Effector memory CD4-positive, alpha-beta T cell (primary cell): ENCODE measurements at regions not wholly inside any gene's neighbourhood (a gene's known extent, or its start where the extent isn't known, plus 50 kb on each side); places are given as distances from the start of the nearest gene placed in this dataset.

Experiments
- DNase-seq, 3 donors: peaks; one replicate each; pipeline ENCODE4 v3.0.0-alpha.2; 2020
- H3K27ac ChIP-seq: 2 replicates; pipeline ENCODE4 v1.7.0; 2013; ENCODE audit warnings: mild to moderate bottlenecking, low read length, moderate library complexity; ENCODE audit not compliant: insufficient read depth, poor library complexity, severe bottlenecking
- H3K27me3 ChIP-seq: replicated peaks from 2 replicates; pipeline ENCODE4 v1.7.0; 2013; ENCODE audit warnings: mild to moderate bottlenecking, low read length; ENCODE audit not compliant: insufficient read depth, control insufficient read depth, poor library complexity, severe bottlenecking
- H3K36me3 ChIP-seq: 2 replicates; pipeline ENCODE4 v1.7.0; 2013; ENCODE audit warnings: mild to moderate bottlenecking, low read length, moderate library complexity; ENCODE audit not compliant: control insufficient read depth, insufficient read depth
- H3K4me1 ChIP-seq: 2 replicates; pipeline ENCODE4 v1.7.0; 2013; ENCODE audit warnings: low read length, mild to moderate bottlenecking; ENCODE audit not compliant: control insufficient read depth, insufficient read depth, poor library complexity, severe bottlenecking
- H3K4me3 ChIP-seq: 2 replicates; pipeline ENCODE4 v1.7.0; 2013; ENCODE audit warnings: low read length, low read depth, mild to moderate bottlenecking; ENCODE audit not compliant: insufficient read depth, poor library complexity, severe bottlenecking
- H3K9me3 ChIP-seq: 2 replicates; pipeline ENCODE4 v1.7.0; 2013; ENCODE audit warnings: mild to moderate bottlenecking, low read length, moderate library complexity; ENCODE audit not compliant: control insufficient read depth

DNA sequence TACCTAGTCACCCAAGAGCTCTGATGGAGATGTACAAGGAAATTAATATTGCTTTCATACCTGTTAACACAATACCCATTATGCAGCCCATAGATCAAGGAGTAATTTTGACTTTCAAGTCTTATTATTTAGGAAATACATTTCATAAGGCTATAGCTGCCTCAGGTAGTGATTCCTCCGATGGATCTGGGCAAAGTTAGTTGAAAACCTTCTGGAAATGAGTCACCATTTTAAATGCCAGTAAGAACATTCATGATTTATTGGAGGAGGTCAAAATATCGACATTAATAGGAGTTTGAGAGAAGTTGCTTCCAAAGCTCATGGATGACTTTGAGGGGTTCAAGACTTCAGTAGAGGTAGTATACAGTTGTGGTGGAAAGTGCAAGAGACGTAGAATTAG is 931.4 kb upstream of the ACVR2A start:
- Histone ChIP-seq H3K27me3 (no peaks in the 10 kb centered on the region), H3K27ac (no peak overlapping the region), H3K4me3 (no peak overlapping the region), H3K36me3 (no peaks in the 10 kb centered on the region), H3K4me1 (no peaks in the 10 kb centered on the region), H3K9me3 (no peaks in the 10 kb centered on the region)
- DNase-seq: no peak

DNA sequence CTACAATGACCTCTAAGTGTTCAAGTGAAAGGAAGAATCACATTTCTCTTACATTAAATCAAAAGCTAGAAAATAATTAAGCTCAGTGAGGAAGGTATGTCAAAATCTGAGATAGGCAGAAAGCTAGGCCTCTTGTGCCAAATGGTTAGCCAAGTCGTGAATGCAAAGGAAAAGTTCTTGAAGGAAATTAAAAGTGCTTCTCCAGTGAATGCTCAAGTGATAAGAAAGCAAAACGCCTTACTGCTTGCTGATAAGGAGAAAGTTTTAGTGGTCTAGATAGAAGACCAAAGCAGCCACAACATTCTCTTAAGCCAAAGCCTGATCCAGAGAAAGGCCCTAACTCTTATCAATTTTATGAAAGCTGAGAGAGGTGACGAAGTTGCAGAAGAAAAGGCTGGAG is 932.3 kb upstream of the ACVR2A start:
- H3K9me3 ChIP-seq: no peaks in the 10 kb centered on the region
- no peak overlapping the region for H3K27ac ChIP-seq
- no peaks in the 10 kb centered on the region for H3K36me3 ChIP-seq
- H3K4me1 ChIP-seq: no peaks in the 10 kb centered on the region
- no peak overlapping the region for H3K4me3 ChIP-seq
- H3K27me3 ChIP-seq: no peaks in the 10 kb centered on the region
- DNase-seq: no peak

DNA sequence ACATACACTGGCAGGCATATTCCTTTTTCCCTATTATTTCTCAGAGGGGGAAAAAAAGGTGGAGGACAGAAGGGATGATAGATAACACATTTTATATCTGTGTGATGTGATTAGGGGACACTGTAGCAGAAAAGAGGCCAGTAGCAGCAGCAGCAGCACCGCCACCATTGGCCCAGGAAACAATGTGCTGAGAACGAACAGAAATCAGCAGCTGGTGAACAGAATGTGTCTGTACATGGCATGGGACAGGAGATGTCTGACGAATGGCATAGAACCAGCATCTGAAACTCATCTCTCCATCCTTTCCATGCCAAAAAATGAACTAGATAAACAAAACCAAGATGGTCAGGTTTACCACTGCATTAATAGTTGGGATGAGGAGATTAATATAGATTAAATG is 936.1 kb upstream of the ACVR2A start:
- no peaks in the 10 kb centered on the region for H3K4me1 ChIP-seq
- no peaks in the 10 kb centered on the region for H3K9me3 ChIP-seq

DNA sequence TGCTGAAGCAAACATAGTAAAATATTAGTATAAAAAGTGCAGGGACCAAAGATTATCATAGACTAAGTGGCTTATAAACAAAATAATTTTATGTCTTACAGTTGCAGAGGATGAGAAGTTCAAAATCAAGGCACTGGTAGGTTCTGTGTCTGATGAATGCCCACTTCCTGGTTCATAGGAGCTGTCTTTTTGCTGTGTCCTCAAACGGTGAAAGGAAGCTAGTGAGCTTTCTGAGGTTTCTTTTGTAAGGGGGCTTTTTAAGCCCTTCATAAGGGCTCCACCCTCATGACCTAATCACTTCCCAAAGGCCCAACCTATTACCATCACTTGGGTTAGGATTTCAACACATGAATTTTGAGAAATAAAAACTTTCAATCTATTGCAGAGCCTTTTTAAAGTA is 946.7 kb upstream of the ACVR2A start:
- no peaks in the 10 kb centered on the region for H3K9me3 ChIP-seq

More for the DNA sequence above, 936.1 kb upstream of the ACVR2A start:
- H3K27me3 ChIP-seq: no peaks in the 10 kb centered on the region
- H3K4me3 ChIP-seq: no peak overlapping the region
- no peaks in the 10 kb centered on the region for H3K36me3 ChIP-seq
- no peak overlapping the region for H3K27ac ChIP-seq
- DNase-seq: no peak

DNA sequence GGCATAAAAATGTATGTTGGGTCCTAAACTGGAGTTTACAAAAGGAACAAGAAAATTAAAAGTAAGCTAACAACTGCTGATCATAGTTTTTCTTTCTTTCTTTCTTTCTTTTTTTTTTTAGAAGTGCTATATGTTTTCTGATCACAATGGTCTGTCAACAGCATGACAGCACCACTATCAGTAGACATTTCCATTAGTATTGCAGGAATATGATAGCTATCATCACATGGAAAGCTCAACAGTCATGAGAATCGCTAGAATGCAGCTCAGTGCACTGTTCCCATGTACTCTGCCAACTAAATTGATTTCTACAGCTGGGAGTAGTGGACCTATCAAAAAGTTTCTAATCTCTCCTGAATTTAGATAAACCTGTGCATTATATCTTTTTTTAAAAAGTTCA is 950.3 kb upstream of the ACVR2A start:
- Histone ChIP-seq H3K27ac (no peak overlapping the region), H3K9me3 (no peaks in the 10 kb centered on the region), H3K4me3 (no peak overlapping the region), H3K36me3 (no peaks in the 10 kb centered on the region), H3K4me1 (no peaks in the 10 kb centered on the region), H3K27me3 (no peaks in the 10 kb centered on the region)
- no peak for DNase-seq

More for the DNA sequence above, 946.7 kb upstream of the ACVR2A start:
- no peak overlapping the region for H3K4me3 ChIP-seq
- no peaks in the 10 kb centered on the region for H3K36me3 ChIP-seq
- no peak overlapping the region for H3K27ac ChIP-seq
- DNase-seq: no peak
- H3K4me1 ChIP-seq: no peaks in the 10 kb centered on the region
- H3K27me3 ChIP-seq: no peaks in the 10 kb centered on the region

DNA sequence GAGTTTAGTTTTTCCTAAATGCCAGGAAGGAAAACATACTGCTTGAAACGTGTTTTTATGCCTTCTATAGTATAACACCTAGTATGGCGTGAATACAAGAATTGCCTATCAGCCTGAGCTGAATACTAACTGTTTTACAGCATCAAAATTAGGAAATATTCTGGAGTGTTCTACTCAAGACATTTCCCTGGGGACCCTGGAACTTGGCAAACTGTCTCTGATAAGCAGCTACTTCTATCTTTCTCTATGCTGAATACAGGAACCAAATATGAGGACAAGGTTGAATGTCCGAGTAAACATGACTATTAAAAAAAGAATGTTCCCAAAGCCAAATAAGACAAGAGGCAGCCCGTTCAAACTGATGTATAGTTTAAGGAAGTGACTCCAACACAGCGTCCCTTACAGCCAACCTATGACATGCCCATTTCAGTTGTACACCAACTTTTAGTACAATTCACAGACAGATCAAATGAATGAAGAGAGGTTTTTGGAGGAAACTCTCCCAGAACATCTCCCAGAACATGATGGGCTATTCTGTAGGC is 951.3 kb upstream of the ACVR2A start:
- no peaks in the 10 kb centered on the region for H3K36me3 ChIP-seq
- no peak for DNase-seq
- H3K27me3 ChIP-seq: no peaks in the 10 kb centered on the region
- no peaks in the 10 kb centered on the region for H3K4me1 ChIP-seq
- no peaks in the 10 kb centered on the region for H3K9me3 ChIP-seq
- no peak overlapping the region for H3K4me3 ChIP-seq
- H3K27ac ChIP-seq: no peak overlapping the region

DNA sequence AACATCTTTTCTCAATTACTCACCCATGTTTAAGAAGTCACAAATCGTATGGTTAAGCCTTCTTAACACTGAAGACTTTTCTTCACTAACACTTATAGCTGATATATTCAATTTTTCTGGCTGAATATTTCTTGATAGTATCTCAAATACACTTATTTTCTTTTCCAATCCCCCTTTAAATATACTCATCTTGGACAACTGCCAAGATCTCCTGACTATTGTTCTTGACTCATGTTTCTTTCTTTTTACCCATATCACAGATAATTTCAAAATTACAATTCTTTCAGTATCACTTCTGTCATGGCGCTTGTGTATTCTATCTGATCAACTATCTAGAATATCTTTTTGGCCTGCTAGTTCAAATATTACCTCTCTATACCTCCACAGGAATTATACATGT is 954.3 kb upstream of the ACVR2A start:
- H3K27me3 ChIP-seq: no peaks in the 10 kb centered on the region
- H3K36me3 ChIP-seq: no peaks in the 10 kb centered on the region
- no peaks in the 10 kb centered on the region for H3K4me1 ChIP-seq
- no peak for DNase-seq
- H3K27ac ChIP-seq: no peak overlapping the region
- no peak overlapping the region for H3K4me3 ChIP-seq
- no peaks in the 10 kb centered on the region for H3K9me3 ChIP-seq

DNA sequence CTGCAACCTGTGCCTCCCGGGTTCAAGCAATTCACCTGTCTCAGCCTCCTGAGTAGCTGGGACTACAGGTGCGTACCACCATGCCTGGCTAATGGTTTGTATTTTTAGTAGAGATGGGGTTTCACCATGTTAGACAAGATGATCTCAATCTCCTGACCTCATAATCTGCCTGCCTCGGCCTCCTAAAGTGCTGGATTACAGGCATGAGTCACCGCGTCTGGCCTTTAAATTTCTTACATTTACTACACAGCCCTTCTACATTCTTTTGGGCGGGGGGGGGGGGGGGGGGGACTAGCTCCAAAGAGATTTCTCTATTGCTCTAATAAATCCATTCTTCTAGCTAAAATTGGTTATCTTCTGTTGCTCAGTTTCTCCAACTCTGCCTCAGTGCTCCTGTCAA is 964.9 kb upstream of the ACVR2A start:
- DNase-seq: no peak
- no peak overlapping the region for H3K27ac ChIP-seq
- H3K4me1 ChIP-seq: no peaks in the 10 kb centered on the region
- no peak overlapping the region for H3K4me3 ChIP-seq
- H3K36me3 ChIP-seq: no peaks in the 10 kb centered on the region
- H3K27me3 ChIP-seq: no peaks in the 10 kb centered on the region
- no peaks in the 10 kb centered on the region for H3K9me3 ChIP-seq

DNA sequence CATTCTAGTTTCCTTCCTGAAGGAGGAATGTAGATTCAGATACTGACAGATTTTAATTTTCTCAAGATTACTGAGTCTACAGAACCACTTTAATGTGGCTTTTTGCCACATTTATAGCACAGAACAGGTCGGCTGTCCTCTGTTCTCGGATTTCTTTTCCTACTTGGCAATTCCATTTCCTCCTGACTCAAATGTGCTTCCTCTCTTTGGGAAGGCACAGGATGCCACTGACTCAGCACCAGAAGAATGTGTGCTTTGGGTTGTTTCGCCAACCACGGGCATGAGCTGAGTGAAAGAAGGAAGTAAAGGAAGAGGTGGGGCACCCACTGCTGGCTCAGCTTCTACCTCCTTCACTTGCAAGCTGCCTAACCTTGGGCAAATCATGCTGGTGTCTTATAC is 970.6 kb upstream of the ACVR2A start:
- Histone ChIP-seq H3K9me3 (no peaks in the 10 kb centered on the region), H3K4me3 (no peak overlapping the region), H3K36me3 (no peaks in the 10 kb centered on the region), H3K4me1 (no peaks in the 10 kb centered on the region), H3K27me3 (no peaks in the 10 kb centered on the region), H3K27ac (no peak overlapping the region)
- no peak for DNase-seq

DNA sequence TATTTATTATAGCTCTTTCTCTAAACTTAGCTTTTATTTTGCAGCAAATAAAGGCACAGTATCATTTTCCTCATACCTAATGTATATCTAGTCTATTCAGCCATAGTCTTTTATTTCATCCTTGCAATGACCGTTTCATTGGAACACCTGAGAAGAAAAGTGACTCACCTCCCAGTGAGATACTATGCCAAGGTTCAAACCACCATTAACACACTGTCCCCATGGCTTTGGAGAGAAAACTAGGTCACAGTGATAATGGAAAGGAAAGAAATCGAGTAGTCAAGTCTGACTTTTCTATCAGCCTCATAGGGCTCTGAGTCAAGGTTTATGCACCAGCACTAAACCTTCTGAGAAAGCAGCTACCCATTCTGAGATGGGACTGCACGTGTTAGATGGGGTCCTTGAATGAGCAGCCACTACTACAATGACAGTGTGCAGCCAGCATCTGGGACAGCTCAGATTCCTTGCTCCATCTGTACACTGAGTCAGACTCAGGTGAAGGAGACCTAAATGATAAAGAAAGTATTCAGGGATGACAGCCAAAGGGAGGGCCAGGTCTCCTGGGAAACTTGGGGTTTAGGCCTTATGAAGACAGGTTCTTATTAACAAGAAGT is 971.1 kb upstream of the ACVR2A start:
- H3K4me3 ChIP-seq: no peak overlapping the region
- H3K4me1 ChIP-seq: no peaks in the 10 kb centered on the region
- H3K9me3 ChIP-seq: no peaks in the 10 kb centered on the region
- H3K36me3 ChIP-seq: no peaks in the 10 kb centered on the region
- H3K27me3 ChIP-seq: no peaks in the 10 kb centered on the region
- no peak overlapping the region for H3K27ac ChIP-seq
- no peak for DNase-seq
